H1 (cell line): ENCODE measurements at regions not wholly inside any gene's neighbourhood (a gene's known extent, or its start where the extent isn't known, plus 50 kb on each side); places are given as distances from the start of the nearest gene placed in this dataset.
"Not testable (repeated sequence)": the region's sequence is repeated elsewhere in the genome, so short reads cannot be mapped to it uniquely, and the experiment has no call there.

ENCODE experiments used
- CHD1 ChIP-seq: IDR thresholded peaks from 2 replicates; pipeline ENCODE4 v1.6.1; 2012; ENCODE audit warnings: low read depth, low read length, improper control_type of control experiment
- CHD2 ChIP-seq: IDR thresholded peaks from 2 replicates; pipeline ENCODE4 v1.6.1; 2012; ENCODE audit warnings: low read length, improper control_type of control experiment
- CREB1 ChIP-seq: IDR thresholded peaks from 2 replicates; pipeline ENCODE4 v1.6.1; 2012; ENCODE audit warnings: inconsistent platforms
- CTCF ChIP-seq, 3 experiments: IDR thresholded peaks; 1 replicate in 2 of 3; 2 replicates in 1 of 3; pipeline versions ENCODE4 v1.5.1 to v1.6.1; 2011; ENCODE audit warnings: low read length in 3 of 3, mild to moderate bottlenecking in 3 of 3, inconsistent platforms in 2 of 3, low read depth in 1 of 3, moderate library complexity in 1 of 3; ENCODE audit not compliant: insufficient read depth in 1 of 3; ENCODE audit errors: control extremely low read depth in 1 of 3
- EP300 ChIP-seq, 2 experiments: IDR thresholded peaks; 1 replicate in 1 of 2; 2 replicates in 1 of 2; pipeline ENCODE4 v1.6.1; 2011 to 2012; ENCODE audit warnings: low read depth in 2 of 2, low read length in 2 of 2, mild to moderate bottlenecking in 2 of 2, borderline replicate concordance in 1 of 2, inconsistent platforms in 1 of 2, moderate library complexity in 1 of 2
- GABPA ChIP-seq: IDR thresholded peaks from 2 replicates; pipeline ENCODE4 v1.6.1; 2011; ENCODE audit warnings: mild to moderate bottlenecking, low read length, moderate library complexity, borderline replicate concordance; ENCODE audit not compliant: insufficient read depth
- MAX ChIP-seq: IDR thresholded peaks from 2 replicates; pipeline ENCODE4 v1.6.1; 2012; ENCODE audit warnings: inconsistent platforms
- PHF8 ChIP-seq: fragments of 200-600 bp; sonication (generic); conservative IDR thresholded peaks from 2 replicates; pipeline ENCODE4 v1.7.1; 2012; ENCODE audit warnings: low read depth, mild to moderate bottlenecking, inconsistent platforms, low read length, moderate library complexity
- POLR2A ChIP-seq, 2 experiments: IDR thresholded peaks; 1 replicate in 1 of 2; 2 replicates in 1 of 2; pipeline ENCODE4 v1.6.1; 2011; ENCODE audit warnings: low read depth in 2 of 2, low read length in 2 of 2, mild to moderate bottlenecking in 2 of 2; ENCODE audit errors: control extremely low read depth in 1 of 2
- POLR2AphosphoS5 ChIP-seq: IDR thresholded peaks from 2 replicates; pipeline ENCODE4 v1.6.1; 2011; ENCODE audit warnings: low read depth, low read length
- SUZ12 ChIP-seq: fragments of 200-600 bp; sonication (generic); IDR thresholded peaks from 2 replicates; pipeline ENCODE4 v1.6.1; 2012; ENCODE audit warnings: mild to moderate bottlenecking, inconsistent platforms, low read length, moderate library complexity, mixed read lengths
- TEAD4 ChIP-seq: IDR thresholded peaks from 2 replicates; pipeline ENCODE4 v1.6.1; 2012; ENCODE audit warnings: low read depth, low read length, inconsistent platforms, mixed read lengths
- USF2 ChIP-seq: IDR thresholded peaks from 2 replicates; pipeline ENCODE4 v1.6.1; 2011; ENCODE audit warnings: low read length, improper control_type of control experiment

GRCh38 chr3:125790312-125790711 is 178.7 kb upstream of the ROPN1B start:
- TF ChIP-seq CTCF (IDR thresholded peaks at IDR 0.05; ENCODE audit: control extremely low read depth in 1 of 3, insufficient read depth in 1 of 3, low read depth in 1 of 3, low read length in 3 of 3); GABPA; MAX; POLR2A (IDR thresholded peaks at IDR 0.05; ENCODE audit: control extremely low read depth in 1 of 2, low read depth in 2 of 2, low read length in 2 of 2); CREB1; CHD2; CHD1; PHF8; TEAD4; USF2; SUZ12; EP300 (IDR thresholded peaks at IDR 0.05; ENCODE audit: borderline replicate concordance in 1 of 2, low read depth in 2 of 2, low read length in 2 of 2); POLR2AphosphoS5: not testable (repeated sequence)
